ENCODE measurements at regions not wholly inside any gene's neighbourhood (a gene's known extent, or its start where the extent isn't known, plus 50 kb on each side); places are given as distances from the start of the nearest gene placed in this dataset.

- no peak overlapping the region for H3K4me3 ChIP-seq (ENCODE audit: low read length)
- Mint-ChIP-seq H3K36me3 (no peaks in the 10 kb centered on the region), H3K4me3 (no peak overlapping the region), H3K27ac (no peak overlapping the region), H3K27me3 (ENCODE audit: low read depth in 2 of 2) (no peaks in the 10 kb centered on the region), H3K4me1 (no peaks in the 10 kb centered on the region), H3K9me3 (peaks cover 11 to 25% of the 10 kb centered on the region in 2 donors)
- H3K27me3 ChIP-seq (ENCODE audit: control insufficient read depth, insufficient read depth, low read length), result no peaks in the 10 kb centered on the region
- H3K4me1 ChIP-seq (ENCODE audit: control insufficient read depth, insufficient read depth, low read length), result no peaks in the 10 kb centered on the region
- ATAC-seq (no peak), DNase-seq (no peak)
- intact Hi-C loops (cut with micrococcal nuclease), result no loop called here
- no peaks in the 10 kb centered on the region for H3K9me3 ChIP-seq (ENCODE audit: control insufficient read depth, insufficient read depth, low read length)
- WGBS (ENCODE audit: insufficient coverage), result 78% methylated on average over 2 of the region's 2 CpGs
- H3K27ac ChIP-seq (ENCODE audit: low read length), result no peak overlapping the region
- TF ChIP-seq, protein P1, sequence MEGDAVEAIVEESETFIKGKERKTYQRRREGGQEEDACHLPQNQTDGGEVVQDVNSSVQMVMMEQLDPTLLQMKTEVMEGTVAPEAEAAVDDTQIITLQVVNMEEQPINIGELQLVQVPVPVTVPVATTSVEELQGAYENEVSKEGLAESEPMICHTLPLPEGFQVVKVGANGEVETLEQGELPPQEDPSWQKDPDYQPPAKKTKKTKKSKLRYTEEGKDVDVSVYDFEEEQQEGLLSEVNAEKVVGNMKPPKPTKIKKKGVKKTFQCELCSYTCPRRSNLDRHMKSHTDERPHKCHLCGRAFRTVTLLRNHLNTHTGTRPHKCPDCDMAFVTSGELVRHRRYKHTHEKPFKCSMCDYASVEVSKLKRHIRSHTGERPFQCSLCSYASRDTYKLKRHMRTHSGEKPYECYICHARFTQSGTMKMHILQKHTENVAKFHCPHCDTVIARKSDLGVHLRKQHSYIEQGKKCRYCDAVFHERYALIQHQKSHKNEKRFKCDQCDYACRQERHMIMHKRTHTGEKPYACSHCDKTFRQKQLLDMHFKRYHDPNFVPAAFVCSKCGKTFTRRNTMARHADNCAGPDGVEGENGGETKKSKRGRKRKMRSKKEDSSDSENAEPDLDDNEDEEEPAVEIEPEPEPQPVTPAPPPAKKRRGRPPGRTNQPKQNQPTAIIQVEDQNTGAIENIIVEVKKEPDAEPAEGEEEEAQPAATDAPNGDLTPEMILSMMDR (IDR thresholded peaks at IDR 0.05), result no peak
- no peaks in the 10 kb centered on the region for H3K36me3 ChIP-seq (ENCODE audit: control insufficient read depth, insufficient read depth, low read length)
Measured at GRCh38 chr1:96206451-96206850, 515.1 kb upstream of the PTBP2 start.

GRCh38 chr1:96207936-96208335, 513.6 kb upstream of the PTBP2 start:
- DNase-seq, result no peak
- Mint-ChIP-seq H3K36me3 (no peaks in the 10 kb centered on the region), H3K4me1 (no peaks in the 10 kb centered on the region), H3K9me3 (peaks cover 11 to 27% of the 10 kb centered on the region in 2 donors), H3K27me3 (ENCODE audit: low read depth in 2 of 2) (no peaks in the 10 kb centered on the region), H3K27ac (no peak overlapping the region), H3K4me3 (no peak overlapping the region)
- H3K4me1 ChIP-seq (ENCODE audit: control insufficient read depth, insufficient read depth, low read length), result no peaks in the 10 kb centered on the region
- intact Hi-C loops (cut with micrococcal nuclease), result no loop called here
- WGBS (ENCODE audit: insufficient coverage), result 80% methylated on average over 2 of the region's 2 CpGs
- no peaks in the 10 kb centered on the region for H3K36me3 ChIP-seq (ENCODE audit: control insufficient read depth, insufficient read depth, low read length)
- no peak overlapping the region for H3K4me3 ChIP-seq (ENCODE audit: low read length)
- H3K27me3 ChIP-seq (ENCODE audit: control insufficient read depth, insufficient read depth, low read length), result no peaks in the 10 kb centered on the region
- no peak for ATAC-seq
- H3K9me3 ChIP-seq (ENCODE audit: control insufficient read depth, insufficient read depth, low read length), result no peaks in the 10 kb centered on the region
- H3K27ac ChIP-seq (ENCODE audit: low read length), result no peak overlapping the region
- TF ChIP-seq, protein P1 (IDR thresholded peaks at IDR 0.05), result no peak

DNA sequence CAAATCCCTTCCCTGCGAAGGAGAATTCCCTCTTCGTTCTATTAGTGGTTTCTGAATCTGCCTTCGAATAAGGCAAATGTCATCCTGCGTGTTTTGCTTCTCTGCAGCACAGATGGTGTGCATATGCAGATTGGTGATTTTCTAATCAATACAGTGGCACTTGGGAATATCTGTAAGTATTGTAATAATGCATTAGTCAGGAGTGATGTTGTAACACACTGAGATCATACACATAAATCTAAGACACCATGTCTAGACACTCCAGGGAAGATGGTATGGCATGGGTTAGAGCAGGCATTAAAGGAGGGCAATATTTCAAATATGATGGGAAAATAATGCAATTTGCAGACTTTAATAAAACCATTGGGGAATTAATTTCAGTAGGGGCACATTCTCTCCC, 513.2 kb upstream of the PTBP2 start:
- no peaks in the 10 kb centered on the region for H3K36me3 ChIP-seq (ENCODE audit: control insufficient read depth, insufficient read depth, low read length)
- Mint-ChIP-seq H3K4me3 (no peak overlapping the region), H3K36me3 (no peaks in the 10 kb centered on the region), H3K27ac (no peak overlapping the region), H3K27me3 (ENCODE audit: low read depth in 2 of 2) (no peaks in the 10 kb centered on the region), H3K4me1 (no peaks in the 10 kb centered on the region), H3K9me3 (peaks cover 11 to 27% of the 10 kb centered on the region in 2 donors)
- H3K9me3 ChIP-seq (ENCODE audit: control insufficient read depth, insufficient read depth, low read length), result no peaks in the 10 kb centered on the region
- TF ChIP-seq, protein P1 (IDR thresholded peaks at IDR 0.05), result no peak
- WGBS (ENCODE audit: insufficient coverage), result 90% methylated on average over 4 of the region's 4 CpGs
- intact Hi-C loops (cut with micrococcal nuclease), result no loop called here
- no peaks in the 10 kb centered on the region for H3K4me1 ChIP-seq (ENCODE audit: control insufficient read depth, insufficient read depth, low read length)
- no peaks in the 10 kb centered on the region for H3K27me3 ChIP-seq (ENCODE audit: control insufficient read depth, insufficient read depth, low read length)
- ATAC-seq (no peak), DNase-seq (no peak)
- H3K4me3 ChIP-seq (ENCODE audit: low read length), result no peak overlapping the region
- no peak overlapping the region for H3K27ac ChIP-seq (ENCODE audit: low read length)

GRCh38 chr1:96210054-96210453, 511.5 kb upstream of the PTBP2 start:
- Mint-ChIP-seq H3K4me1 (no peaks in the 10 kb centered on the region), H3K27me3 (ENCODE audit: low read depth in 2 of 2) (no peaks in the 10 kb centered on the region), H3K27ac (no peak overlapping the region), H3K9me3 (peaks cover 8 to 19% of the 10 kb centered on the region in 2 donors), H3K36me3 (no peaks in the 10 kb centered on the region), H3K4me3 (no peak overlapping the region)
- intact Hi-C loops (cut with micrococcal nuclease), result no loop called here
- TF ChIP-seq, protein P1 (IDR thresholded peaks at IDR 0.05), result no peak
- Histone ChIP-seq H3K36me3 (ENCODE audit: control insufficient read depth, insufficient read depth, low read length) (no peaks in the 10 kb centered on the region), H3K4me3 (ENCODE audit: low read length) (no peak overlapping the region), H3K4me1 (ENCODE audit: control insufficient read depth, insufficient read depth, low read length) (no peaks in the 10 kb centered on the region), H3K27me3 (ENCODE audit: control insufficient read depth, insufficient read depth, low read length) (no peaks in the 10 kb centered on the region), H3K9me3 (ENCODE audit: control insufficient read depth, insufficient read depth, low read length) (peaks cover 4% of the 10 kb centered on the region), H3K27ac (ENCODE audit: low read length) (no peak overlapping the region)
- ATAC-seq (no peak), DNase-seq (no peak)
- 89% methylated on average over 4 of the region's 4 CpGs for WGBS (ENCODE audit: insufficient coverage)
